Kidney (tissue), 13 donors: ENCODE measurements at regions not wholly inside any gene's neighbourhood (a gene's known extent, or its start where the extent isn't known, plus 50 kb on each side); places are given as distances from the start of the nearest gene placed in this dataset.
"Not testable (repeated sequence)": the region's sequence is repeated elsewhere in the genome, so short reads cannot be mapped to it uniquely, and the experiment has no call there.

Source experiments
- DNase-seq, 5 donors: peaks; one replicate each; pipeline ENCODE4 v3.0.0-alpha.2; 2013 to 2020
- FAIRE-seq: peaks from 2 replicates; lab custom pipeline; 2012; peaks lifted over from hg19 to GRCh38; lab: Jason Lieb, UNC
- H3K27ac ChIP-seq, 2 donors: one replicate each; pipeline ENCODE4 v1.7.0; 2013; ENCODE audit warnings: low read depth in 2 of 2, low read length in 2 of 2, inconsistent platforms in 1 of 2
- H3K27me3 ChIP-seq: one replicate; pipeline ENCODE4 v1.7.1; 2013; ENCODE audit warnings: low read length, inconsistent platforms; ENCODE audit not compliant: control insufficient read depth, insufficient read depth
- H3K36me3 ChIP-seq, 3 donors: one replicate each; pipeline versions ENCODE4 v1.7.0 to v1.7.1; 2013; ENCODE audit warnings: low read length in 3 of 3, control low read depth in 1 of 3, inconsistent platforms in 1 of 3; ENCODE audit not compliant: insufficient read depth in 3 of 3, control insufficient read depth in 2 of 3
- H3K4me1 ChIP-seq, 3 donors: one replicate each; pipeline versions ENCODE4 v1.7.0 to v1.7.1; 2013; ENCODE audit warnings: low read length in 3 of 3, inconsistent platforms in 1 of 3, low read depth in 1 of 3; ENCODE audit not compliant: control insufficient read depth in 2 of 3, insufficient read depth in 2 of 3
- H3K4me3 ChIP-seq, 3 donors: one replicate each; pipeline versions ENCODE4 v1.7.0 to v1.8.1; 2013; ENCODE audit warnings: low read length in 3 of 3, control low read depth in 1 of 3, inconsistent platforms in 1 of 3
- H3K9ac ChIP-seq, 3 donors: one replicate each; pipeline versions ENCODE4 v1.7.0 to v1.7.1; 2013; ENCODE audit warnings: low read length in 3 of 3, control low read depth in 1 of 3, inconsistent platforms in 1 of 3
- H3K9me3 ChIP-seq, 3 donors: one replicate each; pipeline versions ENCODE4 v1.7.0 to v1.7.1; 2013; ENCODE audit warnings: low read length in 3 of 3, control low read depth in 1 of 3, inconsistent platforms in 1 of 3; ENCODE audit not compliant: control insufficient read depth in 2 of 3, insufficient read depth in 1 of 3
- CTCF ChIP-seq: IDR thresholded peaks from 3 replicates; pipeline ENCODE4 v1.5.1; 2012; ENCODE audit warnings: mild to moderate bottlenecking, moderate library complexity, borderline replicate concordance; ENCODE audit not compliant: insufficient read depth; ENCODE audit errors: extremely low read depth
- intact Hi-C: fragments of 100-400 bp; cut with DNase I; formaldehyde crosslinking; loops from one replicate; pipeline ENCODE4 v1.11.1; 2022
- donor health status: control.
- donor health status: control.
- donor health status: control.
- donor health status: control.
- donor health status: control.
- donor health status: DM: yes; HTN: yes; CAD: no.
- donor health status: Normal renal cell carcinoma (clear cell type).

- DNase-seq (no peak), FAIRE-seq (no peak)
- Histone ChIP-seq H3K9me3 (no peaks in the 10 kb centered on the region), H3K36me3 (no peaks in the 10 kb centered on the region), H3K27ac (no peak overlapping the region), H3K9ac (no peak overlapping the region), H3K4me3 (no peak overlapping the region), H3K27me3 (no peaks in the 10 kb centered on the region), H3K4me1 (no peaks in the 10 kb centered on the region)
- TF ChIP-seq CTCF, result no peak
- intact Hi-C loops, result no loop called here
Measured at GRCh38 chr20:11502061-11502460, 415.6 kb upstream of the BTBD3 start.

GRCh38 chr20:11502671-11503070 is 415.0 kb upstream of the BTBD3 start:
- no peak for FAIRE-seq
- no peak for TF ChIP-seq CTCF
- intact Hi-C loops, result no loop called here
- no peak overlapping the region for H3K4me3 ChIP-seq
- H3K9ac ChIP-seq, result no peak overlapping the region
- no peaks in the 10 kb centered on the region for H3K27me3 ChIP-seq
- no peak overlapping the region for H3K27ac ChIP-seq
- H3K4me1 ChIP-seq, result no peaks in the 10 kb centered on the region
- DNase-seq, result no peak
- H3K9me3 ChIP-seq, result no peaks in the 10 kb centered on the region
- no peaks in the 10 kb centered on the region for H3K36me3 ChIP-seq

- FAIRE-seq (no peak), DNase-seq (no peak)
- H3K9ac ChIP-seq, result no peak overlapping the region
- intact Hi-C loops, result no loop called here
- H3K4me1 ChIP-seq, result no peaks in the 10 kb centered on the region
- no peak overlapping the region for H3K27ac ChIP-seq
- H3K4me3 ChIP-seq, result no peak overlapping the region
- TF ChIP-seq CTCF, result no peak
- no peaks in the 10 kb centered on the region for H3K27me3 ChIP-seq
- peaks cover 0 to 4% (median 0%) of the 10 kb centered on the region in 3 donors for H3K9me3 ChIP-seq
- no peaks in the 10 kb centered on the region for H3K36me3 ChIP-seq
Measured at GRCh38 chr20:11509776-11510175, 407.9 kb upstream of the BTBD3 start.

- TF ChIP-seq CTCF, result no peak
- FAIRE-seq, result no peak
- intact Hi-C loops, result no loop called here
Measured at GRCh38 chr20:11511821-11512220, 405.9 kb upstream of the BTBD3 start.

GRCh38 chr20:11513241-11513745 is 404.4 kb upstream of the BTBD3 start:
- H3K9ac ChIP-seq, H3K27me3 ChIP-seq, intact Hi-C loops, H3K36me3 ChIP-seq, H3K27ac ChIP-seq, H3K4me3 ChIP-seq, FAIRE-seq, H3K9me3 ChIP-seq, H3K4me1 ChIP-seq: not testable (repeated sequence)
- DNase-seq, result peak in 1 of 5 donors; percentile 56

More at GRCh38 chr20:11511821-11512220, 405.9 kb upstream of the BTBD3 start:
- H3K9ac ChIP-seq, result no peak overlapping the region
- no peak for DNase-seq
- no peaks in the 10 kb centered on the region for H3K4me1 ChIP-seq
- no peak overlapping the region for H3K27ac ChIP-seq
- no peaks in the 10 kb centered on the region for H3K36me3 ChIP-seq
- H3K27me3 ChIP-seq, result no peaks in the 10 kb centered on the region
- H3K9me3 ChIP-seq, result peaks cover 0 to 4% (median 0%) of the 10 kb centered on the region in 3 donors
- H3K4me3 ChIP-seq, result no peak overlapping the region
